Kidney (tissue), 13 donors: ENCODE measurements at regions not wholly inside any gene's neighbourhood (a gene's known extent, or its start where the extent isn't known, plus 50 kb on each side); places are given as distances from the start of the nearest gene placed in this dataset.

Source experiments
- DNase-seq, 5 donors: peaks; one replicate each; pipeline ENCODE4 v3.0.0-alpha.2; 2013 to 2020
- FAIRE-seq: peaks from 2 replicates; lab custom pipeline; 2012; peaks lifted over from hg19 to GRCh38; lab: Jason Lieb, UNC
- H3K27ac ChIP-seq, 2 donors: one replicate each; pipeline ENCODE4 v1.7.0; 2013; ENCODE audit warnings: low read depth in 2 of 2, low read length in 2 of 2, inconsistent platforms in 1 of 2
- H3K27me3 ChIP-seq: one replicate; pipeline ENCODE4 v1.7.1; 2013; ENCODE audit warnings: low read length, inconsistent platforms; ENCODE audit not compliant: control insufficient read depth, insufficient read depth
- H3K36me3 ChIP-seq, 3 donors: one replicate each; pipeline versions ENCODE4 v1.7.0 to v1.7.1; 2013; ENCODE audit warnings: low read length in 3 of 3, control low read depth in 1 of 3, inconsistent platforms in 1 of 3; ENCODE audit not compliant: insufficient read depth in 3 of 3, control insufficient read depth in 2 of 3
- H3K4me1 ChIP-seq, 3 donors: one replicate each; pipeline versions ENCODE4 v1.7.0 to v1.7.1; 2013; ENCODE audit warnings: low read length in 3 of 3, inconsistent platforms in 1 of 3, low read depth in 1 of 3; ENCODE audit not compliant: control insufficient read depth in 2 of 3, insufficient read depth in 2 of 3
- H3K4me3 ChIP-seq, 3 donors: one replicate each; pipeline versions ENCODE4 v1.7.0 to v1.8.1; 2013; ENCODE audit warnings: low read length in 3 of 3, control low read depth in 1 of 3, inconsistent platforms in 1 of 3
- H3K9ac ChIP-seq, 3 donors: one replicate each; pipeline versions ENCODE4 v1.7.0 to v1.7.1; 2013; ENCODE audit warnings: low read length in 3 of 3, control low read depth in 1 of 3, inconsistent platforms in 1 of 3
- H3K9me3 ChIP-seq, 3 donors: one replicate each; pipeline versions ENCODE4 v1.7.0 to v1.7.1; 2013; ENCODE audit warnings: low read length in 3 of 3, control low read depth in 1 of 3, inconsistent platforms in 1 of 3; ENCODE audit not compliant: control insufficient read depth in 2 of 3, insufficient read depth in 1 of 3
- CTCF ChIP-seq: IDR thresholded peaks from 3 replicates; pipeline ENCODE4 v1.5.1; 2012; ENCODE audit warnings: mild to moderate bottlenecking, moderate library complexity, borderline replicate concordance; ENCODE audit not compliant: insufficient read depth; ENCODE audit errors: extremely low read depth
- intact Hi-C: fragments of 100-400 bp; cut with DNase I; formaldehyde crosslinking; loops from one replicate; pipeline ENCODE4 v1.11.1; 2022
- donor health status: control.
- donor health status: control.
- donor health status: control.
- donor health status: control.
- donor health status: control.
- donor health status: DM: yes; HTN: yes; CAD: no.
- donor health status: Normal renal cell carcinoma (clear cell type).

DNA sequence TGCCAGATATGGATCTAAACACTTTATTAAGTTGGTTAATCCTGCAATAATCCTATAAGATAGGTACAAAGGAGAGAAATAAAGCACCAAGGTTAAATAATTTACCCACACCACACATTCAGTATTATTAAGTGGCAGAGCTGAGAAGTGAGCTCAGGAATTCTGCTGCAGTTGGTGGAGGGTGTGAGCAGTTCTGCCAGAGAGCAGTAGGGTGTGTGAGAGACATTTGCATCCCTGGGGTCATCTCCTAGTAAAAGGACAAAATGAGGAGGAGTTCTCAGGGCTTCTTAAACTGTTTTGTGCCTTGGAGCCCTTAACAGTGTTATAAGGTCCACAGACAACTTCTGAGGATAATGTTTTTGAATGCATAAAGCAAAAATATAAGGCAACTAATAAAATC, 484.5 kb downstream of the TAFA4 start:
- no peak for FAIRE-seq

DNA sequence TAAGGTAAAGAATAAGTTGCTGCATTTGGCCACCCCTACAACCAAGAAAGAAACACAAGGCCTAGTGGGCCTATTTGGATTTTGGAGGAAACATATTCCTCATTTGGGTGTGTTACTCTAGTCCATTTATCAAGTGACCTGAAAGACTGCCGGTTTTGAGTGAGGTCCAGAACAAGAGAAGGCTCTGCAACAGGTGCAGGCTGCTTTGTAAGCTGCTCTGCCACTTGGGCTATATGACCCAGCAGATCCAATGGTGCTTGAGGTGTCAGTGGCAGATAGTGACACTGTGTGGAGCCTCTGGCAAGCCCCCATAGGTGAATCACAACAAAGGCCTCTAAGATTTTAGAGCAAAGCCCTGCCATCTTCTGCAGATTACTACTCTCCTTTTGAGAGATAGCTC, 491.3 kb downstream of the TAFA4 start:
- no peak for TF ChIP-seq CTCF
- no peak overlapping the region for H3K27ac ChIP-seq
- H3K36me3 ChIP-seq: no peaks in the 10 kb centered on the region
- no peaks in the 10 kb centered on the region for H3K4me1 ChIP-seq
- H3K27me3 ChIP-seq: no peaks in the 10 kb centered on the region
- no peak overlapping the region for H3K4me3 ChIP-seq
- H3K9me3 ChIP-seq: no peaks in the 10 kb centered on the region
- no peak overlapping the region for H3K9ac ChIP-seq
- no peak for FAIRE-seq
- intact Hi-C loops: no loop called here
- DNase-seq: no peak

More for the DNA sequence above, 484.5 kb downstream of the TAFA4 start:
- Histone ChIP-seq H3K9me3 (no peaks in the 10 kb centered on the region), H3K27me3 (no peaks in the 10 kb centered on the region), H3K9ac (no peak overlapping the region), H3K27ac (no peak overlapping the region), H3K4me3 (no peak overlapping the region), H3K4me1 (no peaks in the 10 kb centered on the region), H3K36me3 (no peaks in the 10 kb centered on the region)
- peak in 1 of 5 donors; percentile 8 for DNase-seq
- no peak for TF ChIP-seq CTCF
- intact Hi-C loops: no loop called here

- DNase-seq (peak in 1 of 5 donors; percentile 12), FAIRE-seq (no peak)
- TF ChIP-seq CTCF: no peak
- H3K36me3 ChIP-seq: no peaks in the 10 kb centered on the region
- intact Hi-C loops: no loop called here
- H3K9me3 ChIP-seq: no peaks in the 10 kb centered on the region
- H3K9ac ChIP-seq: no peak overlapping the region
- no peaks in the 10 kb centered on the region for H3K4me1 ChIP-seq
- no peaks in the 10 kb centered on the region for H3K27me3 ChIP-seq
- H3K4me3 ChIP-seq: no peak overlapping the region
- H3K27ac ChIP-seq: no peak overlapping the region
These were observed 495.5 kb downstream of the TAFA4 start for GRCh38 chr3:68436619-68437401.

DNA sequence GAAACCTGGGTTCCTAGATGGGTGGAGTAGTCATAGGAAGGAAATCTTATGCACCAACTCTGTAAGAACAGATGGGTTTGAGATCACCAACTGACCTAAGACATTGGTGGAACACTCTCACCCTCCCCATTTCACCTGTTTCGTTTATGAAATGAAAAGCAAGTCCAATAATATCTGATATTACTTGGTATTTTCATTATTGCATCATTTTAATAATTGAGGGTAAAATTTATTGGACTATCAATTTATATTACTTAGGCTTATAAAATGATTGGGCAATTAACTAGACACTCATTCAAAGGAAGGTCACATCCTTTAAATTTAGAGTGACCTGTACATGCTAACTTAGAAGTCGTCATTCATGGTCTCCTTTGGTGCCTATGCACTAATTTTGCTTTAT, 503.9 kb downstream of the TAFA4 start:
- H3K36me3 ChIP-seq: no peaks in the 10 kb centered on the region
- no peaks in the 10 kb centered on the region for H3K4me1 ChIP-seq
- no peak overlapping the region for H3K4me3 ChIP-seq
- no peaks in the 10 kb centered on the region for H3K27me3 ChIP-seq
- no peak overlapping the region for H3K27ac ChIP-seq
- DNase-seq (no peak), FAIRE-seq (no peak)
- H3K9me3 ChIP-seq: no peaks in the 10 kb centered on the region
- no peak for TF ChIP-seq CTCF
- no peak overlapping the region for H3K9ac ChIP-seq
- intact Hi-C loops: no loop called here
